GM23248 (cell line): ENCODE measurements at regions not wholly inside any gene's neighbourhood (a gene's known extent, or its start where the extent isn't known, plus 50 kb on each side); places are given as distances from the start of the nearest gene placed in this dataset.

Experiments
- EZH2 ChIP-seq: fragments of 200-600 bp; sonication (generic); IDR thresholded peaks from 2 replicates; pipeline ENCODE4 v1.6.1; 2018; ENCODE audit warnings: antibody characterized with exemption, mild to moderate bottlenecking; ENCODE audit not compliant: insufficient read depth, poor library complexity, severe bottlenecking
- EZH2phosphoT487 ChIP-seq: fragments of 200-600 bp; sonication (generic); IDR thresholded peaks from 2 replicates; pipeline ENCODE4 v1.6.1; 2018; ENCODE audit warnings: antibody characterized with exemption, moderate library complexity, mild to moderate bottlenecking, low read depth; ENCODE audit not compliant: insufficient read depth

DNA sequence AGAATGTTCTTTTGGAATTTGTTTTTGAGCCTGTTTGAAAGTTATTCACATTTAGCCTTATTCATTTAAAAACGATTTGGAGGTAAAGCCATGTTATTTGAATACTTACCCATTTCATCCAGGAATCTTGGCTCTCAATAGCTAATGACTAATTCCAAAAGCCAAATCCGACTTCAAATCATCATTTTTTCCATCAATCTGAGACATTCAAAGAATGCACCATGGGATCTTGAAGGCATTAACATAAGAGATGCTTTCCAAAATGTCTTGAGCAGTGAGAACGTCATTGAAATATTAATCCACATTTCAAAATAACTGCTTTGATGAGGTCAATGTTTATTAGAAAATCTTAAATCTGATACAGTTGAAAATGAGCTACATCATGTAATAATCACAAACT, 617.0 kb upstream of the RORB start:
- TF ChIP-seq EZH2 (no peak), EZH2phosphoT487 (no peak)
